ENCODE measurements at regions not wholly inside any gene's neighbourhood (a gene's known extent, or its start where the extent isn't known, plus 50 kb on each side); places are given as distances from the start of the nearest gene placed in this dataset.

DNA sequence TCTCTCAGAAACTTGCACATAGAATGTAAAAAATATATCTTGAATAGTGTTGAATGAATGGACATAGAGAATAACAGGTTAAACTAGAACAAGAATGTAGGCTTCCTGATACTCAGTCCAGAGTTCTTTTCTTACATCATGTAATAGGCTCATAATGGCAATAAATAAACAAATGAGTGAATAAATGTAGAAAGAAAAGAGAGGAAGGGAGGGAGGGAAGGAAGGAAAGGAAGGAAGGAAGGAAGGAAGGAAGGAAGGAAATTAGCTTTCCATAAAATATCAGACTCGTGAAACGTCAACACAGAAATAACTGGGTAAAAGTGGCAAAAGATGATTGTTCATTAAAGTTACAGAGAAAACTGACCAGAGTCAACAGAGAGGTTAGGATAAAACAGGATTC, 2001.0 kb downstream of the LRRC4C start (continued):
- TF ChIP-seq ZNF532 (CRISPR knock-in tag; IDR thresholded peaks at IDR 0.05; ENCODE audit: borderline replicate concordance): no peak

DNA sequence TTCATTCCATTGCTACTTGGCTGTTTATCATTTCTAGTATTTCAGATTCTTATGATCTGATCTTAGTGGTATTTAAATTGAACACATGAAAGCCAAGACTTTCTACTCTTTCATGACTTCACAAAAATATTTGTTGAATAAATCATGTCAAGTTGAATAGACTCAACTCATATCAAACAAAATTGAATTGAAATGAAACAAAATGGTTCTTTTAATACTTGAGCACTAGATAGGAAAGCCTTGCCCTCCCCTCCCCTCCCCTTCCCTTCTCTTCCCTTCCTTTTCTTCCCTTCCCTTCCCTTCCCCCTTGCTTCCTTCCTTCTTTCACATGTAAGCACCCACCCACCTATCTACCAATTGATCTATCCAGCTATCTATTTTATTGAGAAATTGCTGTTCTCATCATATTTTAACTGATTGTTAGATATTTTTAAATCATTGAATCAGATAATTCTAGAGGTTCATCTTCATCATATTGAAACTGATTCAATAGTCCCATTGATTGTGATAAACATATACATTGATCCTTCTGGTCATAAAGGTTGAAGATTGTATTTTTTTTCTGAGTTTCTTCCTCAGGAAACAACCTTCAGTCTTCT, 2015.9 kb downstream of the LRRC4C start:
- H3K4me3 Mint-ChIP-seq: no peak overlapping the region
- DNase-seq (ENCODE audit: low spot score) (no peak), ATAC-seq (no peak)
- peaks cover 2% of the 10 kb centered on the region for H3K27me3 Mint-ChIP-seq (ENCODE audit: low read depth)
- H3K27ac Mint-ChIP-seq: no peak overlapping the region
- no peaks in the 10 kb centered on the region for H3K4me1 Mint-ChIP-seq
- ChIA-PET POLR2A (no interaction called here), CTCF (no interaction called here)
- no peak for TF ChIP-seq MYBL2 (CRISPR knock-in tag; IDR thresholded peaks at IDR 0.05)
- TF ChIP-seq, protein P1, sequence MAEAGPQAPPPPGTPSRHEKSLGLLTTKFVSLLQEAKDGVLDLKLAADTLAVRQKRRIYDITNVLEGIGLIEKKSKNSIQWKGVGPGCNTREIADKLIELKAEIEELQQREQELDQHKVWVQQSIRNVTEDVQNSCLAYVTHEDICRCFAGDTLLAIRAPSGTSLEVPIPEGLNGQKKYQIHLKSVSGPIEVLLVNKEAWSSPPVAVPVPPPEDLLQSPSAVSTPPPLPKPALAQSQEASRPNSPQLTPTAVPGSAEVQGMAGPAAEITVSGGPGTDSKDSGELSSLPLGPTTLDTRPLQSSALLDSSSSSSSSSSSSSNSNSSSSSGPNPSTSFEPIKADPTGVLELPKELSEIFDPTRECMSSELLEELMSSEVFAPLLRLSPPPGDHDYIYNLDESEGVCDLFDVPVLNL (CRISPR knock-in tag; IDR thresholded peaks at IDR 0.05; ENCODE audit: borderline replicate concordance, low read depth): no peak
- no peak for TF ChIP-seq ETV6 (CRISPR knock-in tag; IDR thresholded peaks at IDR 0.05)
- TF ChIP-seq, protein P2, sequence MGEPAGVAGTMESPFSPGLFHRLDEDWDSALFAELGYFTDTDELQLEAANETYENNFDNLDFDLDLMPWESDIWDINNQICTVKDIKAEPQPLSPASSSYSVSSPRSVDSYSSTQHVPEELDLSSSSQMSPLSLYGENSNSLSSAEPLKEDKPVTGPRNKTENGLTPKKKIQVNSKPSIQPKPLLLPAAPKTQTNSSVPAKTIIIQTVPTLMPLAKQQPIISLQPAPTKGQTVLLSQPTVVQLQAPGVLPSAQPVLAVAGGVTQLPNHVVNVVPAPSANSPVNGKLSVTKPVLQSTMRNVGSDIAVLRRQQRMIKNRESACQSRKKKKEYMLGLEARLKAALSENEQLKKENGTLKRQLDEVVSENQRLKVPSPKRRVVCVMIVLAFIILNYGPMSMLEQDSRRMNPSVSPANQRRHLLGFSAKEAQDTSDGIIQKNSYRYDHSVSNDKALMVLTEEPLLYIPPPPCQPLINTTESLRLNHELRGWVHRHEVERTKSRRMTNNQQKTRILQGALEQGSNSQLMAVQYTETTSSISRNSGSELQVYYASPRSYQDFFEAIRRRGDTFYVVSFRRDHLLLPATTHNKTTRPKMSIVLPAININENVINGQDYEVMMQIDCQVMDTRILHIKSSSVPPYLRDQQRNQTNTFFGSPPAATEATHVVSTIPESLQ (CRISPR knock-in tag; IDR thresholded peaks at IDR 0.05): no peak
- TF ChIP-seq FOXP1 (CRISPR knock-in tag; IDR thresholded peaks at IDR 0.05; ENCODE audit: borderline replicate concordance): no peak
- TF ChIP-seq, protein P3, sequence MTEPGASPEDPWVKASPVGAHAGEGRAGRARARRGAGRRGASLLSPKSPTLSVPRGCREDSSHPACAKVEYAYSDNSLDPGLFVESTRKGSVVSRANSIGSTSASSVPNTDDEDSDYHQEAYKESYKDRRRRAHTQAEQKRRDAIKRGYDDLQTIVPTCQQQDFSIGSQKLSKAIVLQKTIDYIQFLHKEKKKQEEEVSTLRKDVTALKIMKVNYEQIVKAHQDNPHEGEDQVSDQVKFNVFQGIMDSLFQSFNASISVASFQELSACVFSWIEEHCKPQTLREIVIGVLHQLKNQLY (CRISPR knock-in tag; IDR thresholded peaks at IDR 0.05): no peak
- no peak for TF ChIP-seq E2F1 (CRISPR knock-in tag; IDR thresholded peaks at IDR 0.05)
- no peak for TF ChIP-seq NR3C1 (CRISPR knock-in tag; conservative IDR thresholded peaks at IDR 0.05; ENCODE audit: low read depth)
- TF ChIP-seq GRHL2 (CRISPR knock-in tag; IDR thresholded peaks at IDR 0.05; ENCODE audit: insufficient replicate concordance, severe bottlenecking): no peak
- TF ChIP-seq NFYB (CRISPR knock-in tag; conservative IDR thresholded peaks at IDR 0.05; ENCODE audit: low read depth): no peak
- no peak for TF ChIP-seq CBFB (CRISPR knock-in tag; IDR thresholded peaks at IDR 0.05; ENCODE audit: low read depth)
- no peak for TF ChIP-seq TP53 (CRISPR knock-in tag; IDR thresholded peaks at IDR 0.05)
- no peak for TF ChIP-seq MAX (CRISPR knock-in tag; IDR thresholded peaks at IDR 0.05)
- TF ChIP-seq GTF2I (CRISPR knock-in tag; conservative IDR thresholded peaks at IDR 0.05): no peak
- no peak for TF ChIP-seq HMGA2 (CRISPR knock-in tag; IDR thresholded peaks at IDR 0.05)
- no peak for TF ChIP-seq ZBTB21 (CRISPR knock-in tag; IDR thresholded peaks at IDR 0.05; ENCODE audit: borderline replicate concordance)
- no peak for TF ChIP-seq SMAD4 (CRISPR knock-in tag; IDR thresholded peaks at IDR 0.05)
- H3K36me3 Mint-ChIP-seq: peaks cover 38% of the 10 kb centered on the region
- peaks cover 56% of the 10 kb centered on the region for H3K9me3 Mint-ChIP-seq

Data from WTC11 (cell line).